ENCODE measurements at regions not wholly inside any gene's neighbourhood (a gene's known extent, or its start where the extent isn't known, plus 50 kb on each side); places are given as distances from the start of the nearest gene placed in this dataset.
"Not testable (repeated sequence)": the region's sequence is repeated elsewhere in the genome, so short reads cannot be mapped to it uniquely, and the experiment has no call there.

DNA sequence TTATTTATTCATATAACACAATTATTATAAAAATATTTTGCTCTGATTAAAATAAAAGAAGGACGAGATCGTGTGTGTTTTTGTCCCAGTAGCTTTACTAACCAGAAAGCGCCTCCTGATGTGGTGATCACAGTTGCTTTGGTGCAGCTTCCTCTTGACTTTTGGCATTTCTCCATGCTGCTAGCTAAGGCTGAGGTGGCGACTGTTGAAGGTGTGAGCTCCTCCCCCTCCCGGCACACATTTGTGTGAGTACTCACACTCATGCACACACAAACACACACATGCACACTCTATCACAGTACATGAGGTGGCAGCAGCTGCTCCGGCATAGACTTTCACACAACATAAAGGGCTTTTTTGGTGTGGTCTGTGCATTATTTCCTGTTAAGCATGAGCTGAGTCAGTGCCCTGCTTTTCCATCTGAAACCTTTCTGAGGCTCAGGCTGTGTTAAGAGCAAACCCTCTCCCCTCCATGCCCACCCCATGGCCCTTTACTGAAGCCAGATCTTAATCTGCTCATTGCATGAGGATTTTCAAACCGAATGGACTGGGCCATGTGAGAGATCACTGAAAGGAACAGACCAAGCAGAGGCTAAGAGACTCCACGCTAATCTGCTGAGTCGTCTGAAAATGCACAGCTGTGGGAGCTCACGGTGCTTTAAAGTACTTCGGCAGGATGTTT lies 53.3 kb downstream of the FOXD4L1 start:
- not testable (repeated sequence) for TF ChIP-seq POLR2A (IDR thresholded peaks at IDR 0.05; ENCODE audit: extremely low read depth, insufficient read length); MYC (IDR thresholded peaks at IDR 0.05; ENCODE audit: low read depth, low read length)
- TF ChIP-seq, protein P1, sequence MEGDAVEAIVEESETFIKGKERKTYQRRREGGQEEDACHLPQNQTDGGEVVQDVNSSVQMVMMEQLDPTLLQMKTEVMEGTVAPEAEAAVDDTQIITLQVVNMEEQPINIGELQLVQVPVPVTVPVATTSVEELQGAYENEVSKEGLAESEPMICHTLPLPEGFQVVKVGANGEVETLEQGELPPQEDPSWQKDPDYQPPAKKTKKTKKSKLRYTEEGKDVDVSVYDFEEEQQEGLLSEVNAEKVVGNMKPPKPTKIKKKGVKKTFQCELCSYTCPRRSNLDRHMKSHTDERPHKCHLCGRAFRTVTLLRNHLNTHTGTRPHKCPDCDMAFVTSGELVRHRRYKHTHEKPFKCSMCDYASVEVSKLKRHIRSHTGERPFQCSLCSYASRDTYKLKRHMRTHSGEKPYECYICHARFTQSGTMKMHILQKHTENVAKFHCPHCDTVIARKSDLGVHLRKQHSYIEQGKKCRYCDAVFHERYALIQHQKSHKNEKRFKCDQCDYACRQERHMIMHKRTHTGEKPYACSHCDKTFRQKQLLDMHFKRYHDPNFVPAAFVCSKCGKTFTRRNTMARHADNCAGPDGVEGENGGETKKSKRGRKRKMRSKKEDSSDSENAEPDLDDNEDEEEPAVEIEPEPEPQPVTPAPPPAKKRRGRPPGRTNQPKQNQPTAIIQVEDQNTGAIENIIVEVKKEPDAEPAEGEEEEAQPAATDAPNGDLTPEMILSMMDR (IDR thresholded peaks at IDR 0.05; ENCODE audit: low read depth, low read length), result not testable (repeated sequence)
